K562 (cell line): ENCODE measurements at regions not wholly inside any gene's neighbourhood (a gene's known extent, or its start where the extent isn't known, plus 50 kb on each side); places are given as distances from the start of the nearest gene placed in this dataset.
"Not testable (repeated sequence)": the region's sequence is repeated elsewhere in the genome, so short reads cannot be mapped to it uniquely, and the experiment has no call there.

Experiments used
- CTCF ChIP-seq, 3 experiments: IDR thresholded peaks in 2 of 3; conservative IDR thresholded peaks in 1 of 3; 2 replicates each; pipeline ENCODE4 v1.5.1; 2011 to 2012; ENCODE audit warnings: low read length in 3 of 3, mild to moderate bottlenecking in 3 of 3, control low read depth in 2 of 3, improper control_type of control experiment in 1 of 3, inconsistent platforms in 1 of 3, low read depth in 1 of 3, mixed read lengths in 1 of 3, moderate library complexity in 1 of 3; ENCODE audit not compliant: insufficient read depth in 2 of 3
- TEAD4 ChIP-seq, 2 experiments: sonication (generic) in 1 of 2; formaldehyde crosslinking in 1 of 2; IDR thresholded peaks; 2 replicates each; pipeline versions ENCODE4 v1.6.1 to v1.8.0; 2012 to 2022; ENCODE audit warnings: borderline replicate concordance in 1 of 2, inconsistent platforms in 1 of 2, low read length in 1 of 2, mild to moderate bottlenecking in 1 of 2, missing genetic modification reagents in 1 of 2
- ZNF253 ChIP-seq: fragments of 250-450 bp; sonication (Bioruptor Pico); conservative IDR thresholded peaks from 2 replicates; pipeline ENCODE4 v1.6.1; 2021; ENCODE audit warnings: mild to moderate bottlenecking

GRCh38 chr10:38390725-38391124 lies 296.6 kb downstream of the ZNF37A start:
- peak in 1 of 3 experiments; percentile 22; a peak in 2 of 6 replicates for TF ChIP-seq CTCF (IDR thresholded peaks at IDR 0.05 in 2 of 3, conservative IDR thresholded peaks at IDR 0.05 in 1 of 3; ENCODE audit: insufficient read depth in 2 of 3, low read depth in 1 of 3, low read length in 3 of 3)
- not testable (repeated sequence) for TF ChIP-seq ZNF253 (CRISPR knock-in tag); TEAD4 (IDR thresholded peaks at IDR 0.05; ENCODE audit: low read length); TEAD4 (CRISPR knock-in tag; IDR thresholded peaks at IDR 0.05; ENCODE audit: borderline replicate concordance)
